ENCODE measurements at regions not wholly inside any gene's neighbourhood (a gene's known extent, or its start where the extent isn't known, plus 50 kb on each side); places are given as distances from the start of the nearest gene placed in this dataset.

GRCh38 chrX:7280520-7280919, 132.6 kb upstream of the PUDP start:
- DNase-seq (ENCODE audit: low spot score) = no peak

GRCh38 chrX:7272346-7272745, 124.4 kb upstream of the PUDP start:
- DNase-seq (ENCODE audit: low spot score) = no peak

GRCh38 chrX:7270933-7271332, 123.0 kb upstream of the PUDP start:
- no peak for DNase-seq (ENCODE audit: low spot score)

DNA sequence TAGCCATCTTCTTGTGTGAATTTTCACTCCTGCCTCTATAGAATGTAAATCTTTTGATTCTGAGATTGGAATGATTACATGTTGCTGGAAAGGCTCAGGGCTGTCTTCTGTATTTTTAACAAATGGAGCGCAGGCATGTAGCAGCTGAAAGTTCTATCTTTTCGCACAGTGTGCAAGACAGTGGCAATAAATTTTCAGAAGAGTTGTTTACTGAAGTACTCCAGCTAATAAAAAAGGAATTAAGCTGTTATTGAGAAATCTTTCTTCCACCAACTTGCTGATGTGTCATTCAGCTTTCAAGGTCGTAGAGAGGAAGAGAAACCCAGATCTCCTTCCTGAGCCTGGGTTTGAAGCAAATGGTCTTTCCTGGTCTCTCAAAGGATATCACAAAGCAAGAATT, 122.0 kb upstream of the PUDP start:
- DNase-seq (ENCODE audit: low spot score) = no peak

GRCh38 chrX:7269589-7269988, 121.6 kb upstream of the PUDP start:
- no peak for DNase-seq (ENCODE audit: low spot score)

GRCh38 chrX:7266288-7266687, 118.3 kb upstream of the PUDP start:
- no peak for DNase-seq (ENCODE audit: low spot score)

DNA sequence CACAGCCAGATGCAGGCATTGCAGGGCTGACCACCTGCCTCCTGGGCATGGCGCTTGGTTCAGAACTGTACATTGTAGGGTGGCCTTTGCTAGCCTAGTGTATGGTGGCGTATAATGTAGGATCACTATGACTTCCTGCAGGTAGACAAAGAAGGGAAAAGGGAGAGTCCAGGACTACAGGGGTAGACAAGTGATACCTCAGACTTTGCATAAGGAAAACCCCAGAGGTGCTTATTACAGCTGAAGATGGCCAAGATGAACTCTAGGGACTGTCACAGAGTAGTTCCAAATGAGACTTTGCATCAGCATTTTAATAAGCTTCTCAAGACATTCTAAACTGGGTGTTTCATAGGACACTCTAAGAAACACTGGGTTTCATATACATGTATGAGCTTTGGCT, 116.4 kb upstream of the PUDP start:
- DNase-seq (ENCODE audit: low spot score) = no peak

DNA sequence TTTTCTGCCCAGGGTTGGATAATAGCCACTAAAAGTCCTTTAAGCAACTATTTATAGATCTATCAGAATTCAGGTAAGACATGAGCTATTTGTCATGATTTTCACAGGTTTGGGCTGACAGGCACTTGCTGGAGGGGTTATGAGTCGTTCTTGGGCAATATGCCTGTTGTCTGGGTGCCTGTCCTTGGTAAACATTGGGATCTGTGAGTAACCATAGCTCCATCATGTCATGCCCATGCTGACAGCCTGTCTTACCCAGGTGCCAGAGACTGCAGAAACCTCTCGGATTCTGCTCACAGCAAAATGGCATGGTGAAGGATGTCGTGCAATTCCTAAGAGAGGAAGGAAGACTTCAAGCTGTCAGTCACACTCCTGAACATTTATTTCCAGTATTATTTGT, 116.0 kb upstream of the PUDP start:
- DNase-seq (ENCODE audit: low spot score) = no peak

DNA sequence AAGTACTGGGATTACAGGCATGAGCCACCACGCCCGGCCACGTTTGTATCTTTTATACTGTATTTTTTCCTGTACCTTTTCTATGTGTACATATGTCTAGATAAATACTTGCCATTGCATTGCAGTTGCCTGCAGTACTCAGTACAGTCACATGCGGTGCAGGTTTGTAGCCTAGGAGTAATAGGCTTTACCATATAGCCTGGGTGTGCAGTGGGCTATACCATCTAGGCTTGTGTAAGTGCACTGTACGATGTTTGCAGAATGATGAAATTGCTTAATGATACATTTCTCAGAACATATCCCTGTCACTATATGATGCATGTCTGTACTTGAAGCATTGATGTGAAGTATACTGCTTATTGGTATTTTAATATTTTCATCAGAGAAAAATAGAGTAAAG, 115.4 kb upstream of the PUDP start:
- peak; percentile 9 for DNase-seq (ENCODE audit: low spot score)

GRCh38 chrX:7262551-7262950, 114.6 kb upstream of the PUDP start:
- peak; percentile 10 for DNase-seq (ENCODE audit: low spot score)

DNA sequence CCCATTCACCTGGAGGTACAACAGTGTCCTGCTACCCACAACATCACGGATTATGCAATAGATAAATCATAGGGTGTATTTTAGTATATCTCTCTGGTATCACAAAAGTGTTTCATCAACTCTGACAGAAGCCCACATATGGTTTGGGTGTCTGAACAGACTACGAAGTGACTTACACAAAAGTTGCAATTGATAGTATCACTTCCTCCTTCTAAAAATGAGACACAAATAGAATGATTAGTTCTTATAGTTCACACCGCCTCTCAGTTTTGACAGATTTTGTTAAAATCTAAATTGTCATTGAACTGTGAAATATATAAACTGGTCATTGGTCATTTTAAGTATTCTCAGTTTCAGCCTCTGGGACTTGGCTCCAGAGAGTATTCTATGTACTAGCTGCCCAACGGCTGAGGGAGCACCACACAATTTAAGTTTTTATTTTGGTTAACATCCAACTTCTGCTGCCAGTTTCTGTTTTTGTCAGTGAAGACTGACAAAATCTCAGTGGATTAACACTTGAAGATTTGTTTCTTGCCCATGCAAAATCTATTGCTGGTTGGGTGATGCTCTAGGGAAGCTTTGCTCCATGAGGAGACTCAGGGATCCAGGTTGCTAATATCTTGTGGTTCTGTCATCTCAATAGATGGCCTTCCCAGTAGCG, 113.8 kb upstream of the PUDP start:
- peak; percentile 69 for DNase-seq (ENCODE audit: low spot score)

DNA sequence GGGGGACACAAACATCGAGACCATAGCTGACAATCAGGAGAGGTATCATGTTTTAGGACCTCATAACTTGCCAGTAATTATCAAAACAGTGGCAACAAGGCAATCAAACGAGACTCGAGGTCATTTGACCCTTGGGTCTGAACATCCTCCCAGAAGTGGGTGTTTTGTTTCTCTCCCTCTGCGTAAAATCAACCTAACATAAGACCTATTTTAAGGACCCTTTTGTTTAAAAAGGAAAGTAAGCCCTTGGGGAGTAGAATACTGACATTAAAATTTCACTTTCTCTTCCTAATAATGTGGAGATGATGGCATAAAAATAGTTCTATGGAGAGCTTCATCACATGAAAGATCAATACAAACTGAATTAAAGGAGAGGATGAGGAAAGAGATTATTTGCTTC, 106.2 kb upstream of the PUDP start:
- no peak for DNase-seq (ENCODE audit: low spot score)

- no peak for DNase-seq (ENCODE audit: low spot score)
Measured at GRCh38 chrX:7253565-7253964, 105.6 kb upstream of the PUDP start.

DNA sequence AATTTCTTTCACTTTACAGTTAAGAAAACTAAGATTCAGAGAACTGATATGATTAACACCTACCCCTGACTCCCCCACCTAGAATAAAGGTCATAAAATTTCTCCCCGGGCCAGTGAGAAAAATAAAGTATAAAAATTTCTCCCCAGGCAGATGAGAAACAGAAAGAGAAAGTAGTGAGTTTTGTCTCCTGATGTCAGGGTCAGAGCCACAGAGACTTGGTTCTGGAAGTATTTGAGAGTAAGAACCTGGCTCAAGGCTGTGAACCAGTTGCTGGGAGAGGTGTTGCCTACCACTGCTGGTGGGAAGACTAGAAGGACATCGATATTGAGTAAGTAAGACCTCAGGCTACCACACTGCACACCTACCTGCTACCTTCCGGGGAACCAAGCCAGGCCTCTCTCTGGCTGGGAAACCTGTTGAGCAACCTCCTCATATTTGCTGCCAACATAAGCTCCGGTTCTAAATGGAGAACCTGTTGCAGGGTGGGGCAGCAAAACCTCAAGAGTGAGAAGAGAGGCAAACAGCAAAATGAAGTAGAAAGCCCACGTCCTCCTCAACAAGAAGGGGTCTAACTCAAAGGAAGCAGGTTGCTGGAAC, 104.2 kb upstream of the PUDP start:
- DNase-seq (ENCODE audit: low spot score) = no peak

GRCh38 chrX:7247346-7247745, 99.4 kb upstream of the PUDP start:
- DNase-seq (ENCODE audit: low spot score) = no peak

DNA sequence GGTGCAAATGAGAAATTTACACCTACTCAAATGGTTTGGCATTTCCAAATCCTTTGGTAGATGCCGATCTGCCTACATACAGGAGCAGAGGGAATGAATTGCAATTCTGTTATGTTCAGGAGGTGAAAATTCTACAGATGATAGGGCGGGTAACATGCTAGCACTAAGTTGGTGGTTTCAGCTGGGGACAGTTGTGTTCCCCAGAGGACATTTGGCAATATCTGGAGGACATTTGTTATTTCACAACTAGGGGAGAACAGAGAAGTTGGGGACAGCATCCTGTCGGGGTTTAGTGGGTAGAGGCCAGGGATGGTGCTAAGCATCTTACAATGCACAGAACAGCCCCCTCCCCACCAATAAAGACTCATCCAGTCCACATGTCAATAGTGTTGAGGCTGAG, 96.5 kb upstream of the PUDP start:
- DNase-seq (ENCODE audit: low spot score) = no peak

GRCh38 chrX:7242613-7243012, 94.7 kb upstream of the PUDP start:
- DNase-seq (ENCODE audit: low spot score) = no peak

- DNase-seq (ENCODE audit: low spot score) = no peak
Measured at GRCh38 chrX:7240929-7241328, 93.0 kb upstream of the PUDP start.

DNA sequence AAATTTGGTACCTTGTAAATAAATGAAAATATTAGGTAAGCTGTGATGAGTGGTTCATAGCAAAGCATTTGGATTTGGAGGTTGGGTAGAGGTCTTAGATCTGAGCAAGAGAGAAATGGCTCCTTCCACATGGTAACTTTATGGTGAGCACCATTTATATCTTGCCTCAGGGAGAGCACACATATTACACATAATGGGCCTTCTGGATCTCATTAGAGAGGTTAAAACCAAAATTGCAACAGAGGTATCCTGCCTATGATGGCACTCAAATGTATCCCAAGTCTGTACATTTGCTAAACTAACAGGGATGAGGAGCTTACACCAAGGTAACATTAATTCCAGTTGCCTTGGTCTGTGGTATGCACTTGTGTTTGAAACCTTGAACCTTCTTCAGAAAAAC, 87.1 kb upstream of the PUDP start:
- no peak for DNase-seq (ENCODE audit: low spot score)

GRCh38 chrX:7233580-7234406, 85.8 kb upstream of the PUDP start:
- no peak for DNase-seq (ENCODE audit: low spot score)

- peak; percentile 42 for DNase-seq (ENCODE audit: low spot score)
Measured at GRCh38 chrX:7228226-7228625, 80.3 kb upstream of the PUDP start.

GRCh38 chrX:7225338-7225737, 77.4 kb upstream of the PUDP start:
- DNase-seq (ENCODE audit: low spot score) = no peak

DNA sequence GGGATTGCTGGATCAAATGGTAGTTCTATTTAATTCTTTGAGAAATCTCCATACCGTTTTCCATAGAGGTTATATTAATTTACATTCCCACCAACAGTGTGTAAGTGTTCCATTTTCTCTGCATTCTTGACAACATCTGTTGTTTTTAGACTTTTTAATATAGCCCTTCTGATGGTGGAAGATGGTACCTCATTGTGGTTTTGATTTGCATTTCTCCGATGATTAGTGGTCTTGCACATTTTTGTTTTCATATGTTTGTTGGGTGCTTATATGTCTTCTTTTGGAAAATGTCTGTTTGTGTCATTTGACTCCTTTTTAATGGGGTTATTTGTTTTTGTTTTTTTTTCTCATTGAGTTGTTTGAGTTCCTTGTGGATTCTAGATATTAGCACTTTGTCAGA, 75.3 kb upstream of the PUDP start:
- DNase-seq (ENCODE audit: low spot score) = peak; percentile 69
